ENCODE measurements at regions not wholly inside any gene's neighbourhood (a gene's known extent, or its start where the extent isn't known, plus 50 kb on each side); places are given as distances from the start of the nearest gene placed in this dataset.

DNA sequence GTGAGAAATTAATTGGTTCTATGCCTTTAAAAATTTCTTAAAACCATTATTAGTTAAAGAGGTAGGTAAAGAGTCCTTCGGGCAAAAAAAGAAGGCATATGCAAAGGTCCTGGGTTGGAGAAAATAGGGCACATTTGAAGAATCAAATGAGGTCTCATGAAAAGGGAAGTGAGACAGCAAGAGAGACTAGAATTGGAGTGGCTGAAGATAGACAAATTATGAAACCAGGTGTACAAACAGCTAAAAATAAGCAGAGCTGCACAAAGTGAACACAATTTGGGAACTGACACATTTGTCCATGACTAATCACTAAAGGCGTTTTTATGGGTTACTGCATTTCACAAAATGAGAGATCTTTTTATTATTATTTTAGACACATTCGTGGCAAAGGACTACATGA, 581.2 kb downstream of the PYDC2 start:
- DNase-seq = no peak
- Histone ChIP-seq H3K36me3 (no peaks in the 10 kb centered on the region), H3K4me3 (ENCODE audit: low read depth, low read length) (no peak overlapping the region), H3K27me3 (ENCODE audit: insufficient read depth, low read depth, severe bottlenecking) (no peaks in the 10 kb centered on the region), H3K27ac (no peak overlapping the region), H3K9me3 (ENCODE audit: severe bottlenecking) (no peaks in the 10 kb centered on the region)
- no peak for TF ChIP-seq CTCF (IDR thresholded peaks at IDR 0.05; ENCODE audit: low read depth, low read length)

DNA sequence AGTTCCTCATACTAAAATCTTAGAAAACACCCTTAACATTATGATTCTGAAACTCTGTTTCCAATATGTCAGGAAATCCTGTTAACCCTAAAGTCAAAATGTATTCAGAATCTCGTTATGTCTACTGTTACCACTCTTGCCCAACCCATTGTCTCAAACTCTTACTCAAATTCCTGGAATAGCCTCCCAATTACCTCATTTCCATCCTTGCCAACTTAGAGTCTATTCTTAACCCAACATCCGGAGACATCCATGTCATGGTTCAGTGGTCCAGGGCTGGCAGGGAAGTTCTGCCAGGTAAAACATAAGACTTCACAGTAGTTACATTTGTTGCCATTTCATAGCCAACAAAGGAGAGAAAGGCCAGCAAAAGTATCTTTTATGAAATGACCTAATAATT, 593.9 kb downstream of the PYDC2 start:
- Histone ChIP-seq H3K27me3 (ENCODE audit: insufficient read depth, low read depth, severe bottlenecking) (no peaks in the 10 kb centered on the region), H3K4me3 (ENCODE audit: low read depth, low read length) (no peak overlapping the region), H3K36me3 (no peaks in the 10 kb centered on the region), H3K9me3 (ENCODE audit: severe bottlenecking) (no peaks in the 10 kb centered on the region), H3K27ac (no peak overlapping the region)
- no peak for DNase-seq
- no peak for TF ChIP-seq CTCF (IDR thresholded peaks at IDR 0.05; ENCODE audit: low read depth, low read length)

DNA sequence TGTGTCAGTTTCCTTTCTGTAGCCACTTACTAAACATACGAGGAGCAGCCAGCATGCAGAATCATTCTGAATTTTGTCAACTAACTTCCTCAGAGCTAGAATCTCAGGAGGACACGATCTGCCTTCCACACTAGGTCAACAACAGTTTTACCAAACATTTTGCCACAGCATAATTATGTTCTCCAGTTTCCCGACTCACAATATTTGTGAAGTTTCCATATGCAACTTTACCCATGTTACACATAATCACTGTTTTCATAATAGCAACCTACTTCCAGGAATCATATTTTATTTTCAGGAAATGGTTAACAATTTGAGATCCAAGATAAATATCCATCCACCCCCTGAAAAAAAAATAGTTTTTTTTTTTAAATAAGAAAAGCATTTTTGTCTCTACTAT, 595.0 kb downstream of the PYDC2 start:
- no peak for DNase-seq
- Histone ChIP-seq H3K27ac (no peak overlapping the region), H3K4me3 (ENCODE audit: low read depth, low read length) (no peak overlapping the region), H3K27me3 (ENCODE audit: insufficient read depth, low read depth, severe bottlenecking) (no peaks in the 10 kb centered on the region), H3K9me3 (ENCODE audit: severe bottlenecking) (no peaks in the 10 kb centered on the region), H3K36me3 (no peaks in the 10 kb centered on the region)
- TF ChIP-seq CTCF (IDR thresholded peaks at IDR 0.05; ENCODE audit: low read depth, low read length) = no peak

DNA sequence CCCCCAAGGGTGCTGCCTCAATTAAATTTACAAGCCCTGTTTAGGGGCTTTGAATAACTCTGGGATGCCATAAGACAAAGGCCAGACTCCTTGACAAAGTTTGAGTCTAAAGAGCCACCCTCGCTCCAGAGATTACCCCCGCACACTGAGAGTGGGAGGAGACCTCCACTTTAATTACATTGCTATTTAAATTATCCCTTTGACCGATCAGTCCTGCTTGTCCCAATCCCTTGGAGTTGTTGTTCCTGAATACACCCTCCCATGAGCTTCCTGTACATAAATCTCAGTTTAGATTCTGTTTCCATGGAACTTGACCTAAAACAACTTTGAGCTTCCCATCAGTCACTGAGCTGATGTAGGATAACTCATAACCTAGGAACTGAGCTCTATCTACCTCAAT, 596.3 kb downstream of the PYDC2 start:
- DNase-seq = no peak
- H3K36me3 ChIP-seq = no peaks in the 10 kb centered on the region
- TF ChIP-seq CTCF (IDR thresholded peaks at IDR 0.05; ENCODE audit: low read depth, low read length) = no peak
- H3K27ac ChIP-seq = no peak overlapping the region
- H3K4me3 ChIP-seq (ENCODE audit: low read depth, low read length) = no peak overlapping the region
- H3K9me3 ChIP-seq (ENCODE audit: severe bottlenecking) = no peaks in the 10 kb centered on the region
- H3K27me3 ChIP-seq (ENCODE audit: insufficient read depth, low read depth, severe bottlenecking) = no peaks in the 10 kb centered on the region

- H3K36me3 ChIP-seq = no peaks in the 10 kb centered on the region
- no peaks in the 10 kb centered on the region for H3K9me3 ChIP-seq (ENCODE audit: severe bottlenecking)
- peak; percentile 42 for DNase-seq
- peak overlapping the region; percentile 63 for H3K27ac ChIP-seq
- H3K27me3 ChIP-seq (ENCODE audit: insufficient read depth, low read depth, severe bottlenecking) = no peaks in the 10 kb centered on the region
- no peak for TF ChIP-seq CTCF (IDR thresholded peaks at IDR 0.05; ENCODE audit: low read depth, low read length)
- no peak overlapping the region for H3K4me3 ChIP-seq (ENCODE audit: low read depth, low read length)
These were observed 599.3 kb downstream of the PYDC2 start for GRCh38 chr3:192060160-192060781.

DNA sequence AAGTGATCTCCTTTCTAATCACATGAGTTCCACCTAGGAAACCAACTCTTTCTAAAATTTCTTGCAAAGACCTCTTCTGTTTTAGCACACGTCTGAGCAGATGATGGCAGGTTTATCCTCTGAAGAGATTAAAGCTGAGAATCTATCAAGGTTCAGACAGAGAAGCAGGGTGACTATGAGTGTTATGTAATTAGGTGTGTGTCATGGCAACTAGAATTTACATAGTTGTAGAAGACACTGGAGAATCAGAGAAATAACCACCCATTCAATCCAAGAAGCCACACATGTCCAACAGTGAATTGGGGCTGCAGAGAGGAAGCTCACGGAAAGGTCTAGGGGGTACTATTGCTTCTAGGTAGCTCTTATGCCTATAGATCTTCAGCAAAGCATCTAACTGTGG, 600.5 kb downstream of the PYDC2 start:
- Histone ChIP-seq H3K27me3 (ENCODE audit: insufficient read depth, low read depth, severe bottlenecking) (no peaks in the 10 kb centered on the region), H3K9me3 (ENCODE audit: severe bottlenecking) (no peaks in the 10 kb centered on the region), H3K27ac (peak overlapping the region; percentile 49), H3K36me3 (no peaks in the 10 kb centered on the region), H3K4me3 (ENCODE audit: low read depth, low read length) (no peak overlapping the region)
- no peak for TF ChIP-seq CTCF (IDR thresholded peaks at IDR 0.05; ENCODE audit: low read depth, low read length)
- DNase-seq = no peak
